ENCODE measurements at regions not wholly inside any gene's neighbourhood (a gene's known extent, or its start where the extent isn't known, plus 50 kb on each side); places are given as distances from the start of the nearest gene placed in this dataset.
"Not testable (repeated sequence)": the region's sequence is repeated elsewhere in the genome, so short reads cannot be mapped to it uniquely, and the experiment has no call there.

- DNase-seq (ENCODE audit: low read depth in 3 of 3, low spot score in 2 of 3), result no peak
Measured at GRCh38 chr1:98575955-98576354, 85.6 kb upstream of the SNX7 start.

- no peak for DNase-seq (ENCODE audit: low read depth in 3 of 3, low spot score in 2 of 3)
Measured at GRCh38 chr1:98565951-98566350, 95.6 kb upstream of the SNX7 start.

GRCh38 chr1:98559291-98559690 is 102.2 kb upstream of the SNX7 start:
- DNase-seq (ENCODE audit: low read depth in 3 of 3, low spot score in 2 of 3), result no peak

DNA sequence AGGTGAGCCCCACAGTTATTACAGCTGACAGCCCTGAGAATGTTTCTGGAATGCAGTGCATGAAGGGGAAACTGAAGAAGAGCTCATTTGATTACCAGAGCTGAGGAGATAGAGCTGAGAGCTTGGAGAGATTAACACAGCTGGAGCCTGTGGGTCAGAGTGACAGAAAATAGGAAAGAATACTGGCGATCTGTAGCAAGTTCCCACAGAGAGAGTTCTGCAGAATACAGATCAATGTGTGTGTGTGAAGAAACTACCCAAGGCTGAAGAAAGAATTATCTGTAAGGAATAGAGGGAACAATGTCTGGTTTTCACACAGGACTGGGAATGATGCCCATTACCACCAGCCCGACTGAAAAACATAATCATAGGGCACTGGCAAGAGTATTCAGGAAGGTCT is 103.6 kb upstream of the SNX7 start:
- no peak for DNase-seq (ENCODE audit: low read depth in 3 of 3, low spot score in 2 of 3)

- no peak for DNase-seq (ENCODE audit: low read depth in 3 of 3, low spot score in 2 of 3)
Measured at GRCh38 chr1:98556521-98557158, 104.9 kb upstream of the SNX7 start.

GRCh38 chr1:98555814-98556213 is 105.7 kb upstream of the SNX7 start:
- no peak for DNase-seq (ENCODE audit: low read depth in 3 of 3, low spot score in 2 of 3)

DNA sequence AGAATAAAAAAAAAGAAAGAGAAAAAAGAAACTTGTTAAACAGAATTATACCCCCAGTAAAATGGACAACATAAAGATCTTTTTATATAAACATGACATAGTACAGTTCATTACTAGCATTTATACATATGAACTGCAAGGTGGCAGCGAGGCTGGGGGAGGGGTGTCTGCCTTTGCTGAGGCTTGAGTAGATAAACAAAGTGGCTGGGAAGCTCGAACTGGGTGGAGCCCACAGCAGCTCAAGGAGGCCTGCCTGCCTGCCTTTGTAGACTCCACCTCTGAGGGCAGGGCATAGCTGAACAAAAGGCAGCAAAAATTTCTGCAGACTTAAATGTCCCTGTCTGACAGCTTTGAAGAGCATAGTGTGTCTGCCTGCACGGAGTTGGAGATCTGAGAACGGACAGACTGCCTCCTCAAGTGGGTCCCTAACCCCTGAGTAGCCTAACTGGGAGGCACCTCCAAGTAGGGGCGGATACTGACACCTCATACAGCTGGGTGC is 108.9 kb upstream of the SNX7 start:
- not testable (repeated sequence) for DNase-seq (ENCODE audit: low read depth in 3 of 3, low spot score in 2 of 3)

DNA sequence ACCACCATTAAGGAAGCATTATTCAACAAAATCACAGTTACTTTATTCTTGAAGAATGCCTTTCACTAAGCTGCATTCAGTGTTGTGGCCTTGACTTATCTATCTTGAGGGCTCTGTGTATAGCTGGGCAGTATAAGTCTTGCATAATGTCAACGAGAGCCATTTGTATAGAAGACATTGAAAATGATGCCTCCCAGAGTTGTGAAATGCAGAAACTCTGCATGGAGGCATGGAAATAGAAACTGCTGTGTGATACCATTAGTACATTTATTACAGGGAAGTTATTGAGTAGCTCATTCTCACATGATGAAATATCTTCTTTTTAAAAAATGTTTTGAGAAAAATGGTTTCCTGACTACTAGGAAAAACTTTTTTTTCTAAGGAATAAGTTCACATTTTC is 111.4 kb upstream of the SNX7 start:
- no peak for DNase-seq (ENCODE audit: low read depth in 3 of 3, low spot score in 2 of 3)

- no peak for DNase-seq (ENCODE audit: low read depth in 3 of 3, low spot score in 2 of 3)
Measured at GRCh38 chr1:98546319-98546718, 115.2 kb upstream of the SNX7 start.

GRCh38 chr1:98538106-98538505 is 123.4 kb upstream of the SNX7 start:
- DNase-seq (ENCODE audit: low read depth in 3 of 3, low spot score in 2 of 3), result no peak

- no peak for DNase-seq (ENCODE audit: low read depth in 3 of 3, low spot score in 2 of 3)
Measured at GRCh38 chr1:98523256-98523655, 138.3 kb upstream of the SNX7 start.

GRCh38 chr1:98516306-98516705 is 145.2 kb upstream of the SNX7 start:
- DNase-seq (ENCODE audit: low read depth in 3 of 3, low spot score in 2 of 3), result no peak

DNA sequence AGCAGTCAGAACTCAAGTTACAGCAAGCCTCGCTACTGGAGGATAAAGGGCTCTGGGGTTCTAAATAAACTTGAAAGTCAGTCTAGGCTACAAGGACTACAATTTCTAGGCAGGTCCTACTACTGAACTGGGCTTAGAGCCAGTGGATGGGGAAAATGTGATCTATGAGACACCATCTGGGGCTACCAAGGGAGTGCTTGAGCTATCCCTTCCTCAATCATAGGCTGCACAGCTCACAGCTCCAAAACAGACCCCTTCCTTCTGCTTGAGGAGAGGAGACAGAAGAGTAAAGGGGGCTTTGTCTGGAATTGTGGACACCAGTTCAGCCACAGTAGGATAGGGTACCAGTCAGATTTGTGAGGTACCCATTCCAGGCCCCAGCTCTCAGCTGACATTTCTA is 145.8 kb upstream of the SNX7 start:
- DNase-seq (ENCODE audit: low read depth in 3 of 3, low spot score in 2 of 3), result no peak

GRCh38 chr1:98512216-98512615 is 149.3 kb upstream of the SNX7 start:
- DNase-seq (ENCODE audit: low read depth in 3 of 3, low spot score in 2 of 3), result not testable (repeated sequence)

- DNase-seq (ENCODE audit: low read depth in 3 of 3, low spot score in 2 of 3), result no peak
Measured at GRCh38 chr1:98503771-98504170, 157.8 kb upstream of the SNX7 start.

DNA sequence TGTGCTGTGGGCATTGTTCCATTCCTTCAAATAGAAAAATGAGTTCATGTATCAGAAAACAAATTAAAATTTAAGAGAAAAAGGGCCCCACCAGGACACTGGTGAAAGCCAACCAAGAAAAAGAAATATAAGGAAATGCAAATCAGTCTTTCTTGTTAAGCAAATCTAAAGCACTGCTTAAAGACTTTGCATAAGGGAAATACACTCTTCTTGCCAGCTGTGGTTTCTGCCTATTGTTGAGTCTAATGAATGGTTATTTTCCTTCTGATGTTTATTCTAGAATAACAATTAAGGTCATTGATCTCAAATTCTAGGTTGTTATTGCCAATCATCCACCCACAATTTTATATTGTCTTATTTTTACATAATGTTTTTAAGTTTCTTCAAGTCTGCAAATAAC is 158.6 kb upstream of the SNX7 start:
- no peak for DNase-seq (ENCODE audit: low read depth in 3 of 3, low spot score in 2 of 3)

GRCh38 chr1:98500324-98500723 is 161.2 kb upstream of the SNX7 start:
- DNase-seq (ENCODE audit: low read depth in 3 of 3, low spot score in 2 of 3), result no peak

- no peak for DNase-seq (ENCODE audit: low read depth in 3 of 3, low spot score in 2 of 3)
Measured at GRCh38 chr1:98498651-98499050, 162.9 kb upstream of the SNX7 start.

- no peak for DNase-seq (ENCODE audit: low read depth in 3 of 3, low spot score in 2 of 3)
Measured at GRCh38 chr1:98497497-98497896, 164.0 kb upstream of the SNX7 start.

DNA sequence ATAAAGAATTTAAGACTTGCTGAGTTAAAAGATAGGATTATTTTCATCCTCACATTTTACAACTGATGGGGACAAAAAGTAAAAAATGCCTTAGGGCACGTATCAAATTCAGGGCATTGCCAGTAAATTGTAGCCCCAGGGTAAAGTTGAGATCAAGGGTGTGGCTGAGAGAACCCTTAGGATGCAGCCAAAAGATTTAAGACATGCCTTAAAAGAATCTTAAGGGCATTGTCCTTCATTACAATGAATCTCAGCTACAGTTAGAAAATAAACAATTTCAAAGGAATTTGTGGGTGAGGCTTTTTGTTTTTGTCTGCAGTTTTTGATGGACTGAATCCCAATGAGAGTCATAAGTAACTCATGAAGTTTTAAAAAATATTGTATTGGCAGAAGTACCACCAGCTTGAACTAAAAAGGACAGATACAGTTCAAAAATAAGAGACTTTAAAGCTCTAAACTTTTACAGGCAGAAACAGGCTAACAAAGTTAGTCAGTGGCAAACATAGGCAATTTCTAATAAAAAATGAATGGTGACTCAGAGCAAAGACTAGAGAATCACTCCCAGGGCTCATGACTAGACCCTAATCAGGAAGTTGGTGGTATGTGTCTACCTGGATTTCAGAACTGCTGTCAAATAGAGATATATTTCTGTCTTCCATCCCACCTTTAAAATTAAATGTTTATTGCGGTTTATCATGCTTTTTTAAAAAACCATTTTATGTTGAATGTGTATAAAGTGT is 165.1 kb upstream of the SNX7 start:
- DNase-seq (ENCODE audit: low read depth in 3 of 3, low spot score in 2 of 3), result no peak

DNA sequence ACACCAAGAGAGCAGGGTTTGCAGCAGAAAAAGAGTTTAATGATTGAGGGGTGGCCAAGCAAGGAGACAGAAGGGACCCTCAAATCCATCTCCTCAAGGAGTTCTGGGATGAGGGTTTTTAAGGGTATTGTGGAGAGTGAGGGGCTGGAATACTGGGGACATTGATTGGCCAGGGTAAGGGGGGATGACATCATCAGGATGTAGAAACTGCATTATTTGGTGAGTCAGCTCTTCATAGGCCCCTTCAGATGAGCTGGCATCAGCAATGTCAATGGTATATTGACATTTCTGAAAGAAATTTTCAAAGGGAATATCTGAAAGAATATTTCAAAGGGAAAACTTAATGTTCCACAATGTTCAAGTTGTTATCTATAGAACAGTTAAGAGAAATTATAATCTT is 168.1 kb upstream of the SNX7 start:
- DNase-seq (ENCODE audit: low read depth in 3 of 3, low spot score in 2 of 3), result no peak

DNA sequence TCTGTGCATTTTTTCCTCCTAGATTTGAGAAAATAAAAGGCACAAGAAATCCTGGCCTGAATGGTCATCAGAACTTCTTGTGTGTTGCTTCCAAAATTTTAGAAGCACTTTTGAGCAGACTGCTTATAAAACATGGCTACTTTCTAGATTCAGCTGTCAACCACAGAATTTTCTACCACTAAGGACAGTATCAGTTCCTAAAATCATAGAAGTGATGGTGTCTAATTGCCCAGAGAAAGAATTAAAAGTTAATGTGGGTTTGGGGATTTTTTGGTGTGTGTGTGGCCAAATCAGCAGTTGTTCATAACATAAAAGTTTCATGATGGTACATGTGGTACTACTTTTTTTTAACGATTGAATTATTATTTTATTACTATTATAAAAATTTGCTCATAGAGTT is 171.4 kb upstream of the SNX7 start:
- DNase-seq (ENCODE audit: low read depth in 3 of 3, low spot score in 2 of 3), result no peak

All from right renal cortex interstitium (tissue), 3 donors.